HepG2 (cell line): ENCODE measurements at regions not wholly inside any gene's neighbourhood (a gene's known extent, or its start where the extent isn't known, plus 50 kb on each side); places are given as distances from the start of the nearest gene placed in this dataset.

Experiments used
- ATAC-seq: fragments of 200-7000 bp; cut with Tn5 transposase; 3 replicates; pipeline ENCODE4 v1.9.1; 2020; ENCODE audit warnings: mild to moderate bottlenecking, moderate library complexity
- BruUV-seq: library from RNA; stranded (reverse); fragments of 400-500 nt; replicated peaks from 2 replicates; lab custom pipeline; 2021; lab: Mats Ljungman, UMichigan
- CTCF ChIA-PET: fragments of 300-600 bp; formaldehyde crosslinking; extraction: SDS; loops from one replicate; lab custom pipeline; 2021; ENCODE audit warnings: low total read pairs, inconsistent platforms, low intra/inter-chr PET ratio; lab: Yijun Ruan, JAX
- POLR2A ChIA-PET: fragments of 350-600 bp; sonication (Branson Sonifier 250); formaldehyde crosslinking; loops from one replicate; lab custom pipeline; 2020; ENCODE audit warnings: antibody characterized with exemption, inconsistent platforms; lab: Yijun Ruan, JAX
- DNase-seq: peaks from one replicate; pipeline ENCODE4 v3.0.0-alpha.2; 2015; ENCODE audit warnings: low spot score
- FAIRE-seq: peaks from 3 replicates; lab custom pipeline; 2011; peaks lifted over from hg19 to GRCh38; lab: Jason Lieb, UNC
- H2AFZ ChIP-seq: one replicate; pipeline ENCODE4 v1.6.1; 2011; ENCODE audit warnings: low read length, inconsistent platforms
- H3K27ac ChIP-seq: fragments of 300-600 bp; 3 replicates; pipeline ENCODE4 v1.8.0; 2011; ENCODE audit warnings: mixed run types, mild to moderate bottlenecking, mixed read lengths, low read length, inconsistent platforms; ENCODE audit not compliant: insufficient read depth; ENCODE audit errors: extremely low read length
- H3K27me3 ChIP-seq, 2 experiments: fragments of 200-600 bp in 1 of 2; 2 replicates in 1 of 2; 3 replicates in 1 of 2; pipeline versions ENCODE4 v1.6.0 to v1.8.0; 2011; ENCODE audit warnings: low read length in 2 of 2, mild to moderate bottlenecking in 2 of 2, moderate library complexity in 2 of 2, inconsistent platforms in 1 of 2; ENCODE audit not compliant: insufficient read depth in 2 of 2, control insufficient read depth in 1 of 2
- H3K36me3 ChIP-seq, 2 experiments: fragments of 200-600 bp in 1 of 2; replicated peaks in 1 of 2; 2 replicates in 1 of 2; 3 replicates in 1 of 2; pipeline versions ENCODE4 v1.5.1 to v1.8.0; 2011; ENCODE audit warnings: low read length in 2 of 2, inconsistent platforms in 1 of 2; ENCODE audit not compliant: insufficient read depth in 2 of 2, control insufficient read depth in 1 of 2
- H3K4me1 ChIP-seq: 2 replicates; pipeline ENCODE4 v1.5.1; 2012; ENCODE audit warnings: low read length, inconsistent platforms; ENCODE audit not compliant: insufficient read depth
- H3K4me2 ChIP-seq: 2 replicates; pipeline ENCODE4 v1.6.0; 2011; ENCODE audit warnings: low read depth, low read length, inconsistent platforms
- H3K4me3 ChIP-seq, 3 experiments: fragments of 200-600 bp in 1 of 3; sonication (generic), shearing (Covaris generic) in 1 of 3; replicated peaks in 1 of 3; 2 replicates each; pipeline ENCODE4 v1.5.1; 2011 to 2016; ENCODE audit warnings: low read length in 3 of 3, inconsistent platforms in 2 of 3, low read depth in 2 of 3, mild to moderate bottlenecking in 2 of 3, control low read depth in 1 of 3, mixed read lengths in 1 of 3; ENCODE audit not compliant: insufficient read depth in 1 of 3
- H3K79me2 ChIP-seq: one replicate; pipeline ENCODE4 v1.6.1; 2011; ENCODE audit warnings: low read length, inconsistent platforms; ENCODE audit not compliant: insufficient read depth
- H3K9ac ChIP-seq: 2 replicates; pipeline ENCODE4 v1.6.0; 2011; ENCODE audit warnings: mild to moderate bottlenecking, low read depth, low read length, inconsistent platforms; ENCODE audit not compliant: insufficient read depth
- H3K9me3 ChIP-seq: 2 replicates; pipeline ENCODE4 v1.5.1; 2012; ENCODE audit warnings: mild to moderate bottlenecking, low read length
- H4K20me1 ChIP-seq: 2 replicates; pipeline ENCODE4 v1.6.0; 2011; ENCODE audit warnings: inconsistent platforms, mild to moderate bottlenecking, low read length, moderate library complexity; ENCODE audit not compliant: insufficient read depth
- FIP1L1 ChIP-seq: fragments of 200-400 bp; formaldehyde crosslinking; IDR thresholded peaks from 2 replicates; pipeline ENCODE4 v1.6.1; 2018; ENCODE audit warnings: low read depth, mild to moderate bottlenecking, low read length, moderate library complexity, borderline replicate concordance; ENCODE audit not compliant: insufficient read depth
- FOXK1 ChIP-seq: sonication (generic); formaldehyde crosslinking; IDR thresholded peaks from 2 replicates; pipeline ENCODE4 v1.4.0; 2020; ENCODE audit warnings: low read depth, missing genetic modification reagents, borderline replicate concordance
- ZFY ChIP-seq: sonication (generic); formaldehyde crosslinking; IDR thresholded peaks from 2 replicates; pipeline ENCODE4 v1.4.0; 2020; ENCODE audit warnings: missing genetic modification reagents
- ZKSCAN8 ChIP-seq: IDR thresholded peaks from 2 replicates; pipeline ENCODE4 v1.6.1; 2016; ENCODE audit warnings: borderline replicate concordance, missing genetic modification reagents, missing compliant biosample characterization
- ZMYM3 ChIP-seq: sonication (generic); formaldehyde crosslinking; IDR thresholded peaks from 2 replicates; pipeline ENCODE4 v1.5.1; 2020; ENCODE audit warnings: mild to moderate bottlenecking, missing genetic modification reagents
- ZNF350 ChIP-seq: sonication (generic); formaldehyde crosslinking; IDR thresholded peaks from 2 replicates; pipeline ENCODE4 v1.4.0; 2020; ENCODE audit warnings: mild to moderate bottlenecking, low read depth, missing genetic modification reagents, borderline replicate concordance
- WGBS: methylation state at CpG from one replicate; pipeline ENCODE4 v1.1.6; 2017; ENCODE audit warnings: low lambda C conversion rate; 5-methylcytosine and 5-hydroxymethylcytosine counted together
- in situ Hi-C: cut with HindIII; loops from 2 replicates; pipeline ENCODE4 v1.10.0; 2017; ENCODE audit warnings: low pct_unique_long_range_greater_than_20kb; ENCODE audit not compliant: extremely low pct_ligation_motif_present
- intact Hi-C: fragments of 100-400 bp; cut with micrococcal nuclease; formaldehyde crosslinking; loops from one replicate; pipeline ENCODE4 v1.10.0; 2022; ENCODE audit not compliant: unreplicated experiment
- TF ChIP-seq, protein P1 (sequence below): sonication (generic); formaldehyde crosslinking; conservative IDR thresholded peaks from 2 replicates; pipeline ENCODE4 v1.4.0; 2020; ENCODE audit warnings: mild to moderate bottlenecking, missing genetic modification reagents, moderate library complexity
- TF ChIP-seq, protein P2 (sequence below): sonication (generic); formaldehyde crosslinking; IDR thresholded peaks from 2 replicates; pipeline ENCODE4 v1.4.0; 2020; ENCODE audit warnings: missing genetic modification reagents
- TF ChIP-seq, protein P3 (sequence below): sonication (generic); formaldehyde crosslinking; IDR thresholded peaks from 2 replicates; pipeline ENCODE4 v1.5.1; 2020; ENCODE audit warnings: missing genetic modification reagents, mild to moderate bottlenecking, borderline replicate concordance
- TF ChIP-seq, protein P4 (sequence below): sonication (generic); formaldehyde crosslinking; IDR thresholded peaks from 2 replicates; pipeline ENCODE4 v1.9.0; 2021; ENCODE audit warnings: mild to moderate bottlenecking, missing genetic modification reagents
- TF ChIP-seq, protein P5 (sequence below): sonication (generic); formaldehyde crosslinking; IDR thresholded peaks from 2 replicates; pipeline ENCODE4 v1.4.0; 2020; ENCODE audit warnings: missing genetic modification reagents

DNA sequence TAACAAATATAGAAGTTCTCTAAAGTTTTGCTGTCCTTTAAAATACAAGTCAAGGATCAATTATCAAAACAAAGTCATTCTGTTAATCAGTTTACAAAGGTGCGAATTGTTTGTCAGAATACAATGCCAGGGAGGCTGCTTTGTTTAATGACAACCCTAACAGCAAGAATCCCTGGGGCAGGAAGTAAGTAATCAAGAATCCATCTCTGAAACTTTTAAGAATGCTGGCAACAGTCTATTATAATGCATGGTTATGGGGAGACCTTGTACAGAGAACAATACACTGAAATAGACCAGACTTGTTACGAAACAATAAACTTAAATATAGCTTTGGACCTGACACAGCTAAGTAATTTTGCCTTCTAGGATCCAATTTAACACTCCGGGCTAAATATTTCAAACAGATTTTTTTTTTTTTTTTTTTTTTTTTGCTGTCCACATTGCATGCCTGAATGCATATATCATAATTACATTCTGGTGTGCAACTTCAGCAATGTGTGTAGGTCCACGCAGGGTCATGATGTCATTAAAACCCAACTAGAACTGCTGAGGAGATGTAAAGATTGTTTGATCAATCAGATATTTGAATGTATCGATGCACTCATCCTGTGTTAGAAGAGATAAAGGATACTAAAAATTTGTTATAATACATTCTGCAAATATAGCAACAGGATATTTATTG is 421.3 kb downstream of the CETN3 start:
- no peak overlapping the region for H3K9ac ChIP-seq
- no peak overlapping the region for H3K4me3 ChIP-seq
- intact Hi-C loops: no loop called here
- H3K9me3 ChIP-seq: peaks cover 12% of the 10 kb centered on the region
- ChIA-PET POLR2A (no interaction called here), CTCF (no interaction called here)
- no peak overlapping the region for H3K4me2 ChIP-seq
- DNase-seq (no peak), ATAC-seq (no peak), FAIRE-seq (no peak)
- no peak overlapping the region for H3K27ac ChIP-seq
- H3K27me3 ChIP-seq: no peaks in the 10 kb centered on the region
- no TSS peak for BruUV-seq
- no peak overlapping the region for H2AFZ ChIP-seq
- WGBS: 20% methylated on average over 5 of the region's 5 CpGs
- H3K79me2 ChIP-seq: no peaks in the 10 kb centered on the region
- H3K36me3 ChIP-seq: no peaks in the 10 kb centered on the region
- H4K20me1 ChIP-seq: no peaks in the 10 kb centered on the region
- in situ Hi-C loops: no loop called here
- H3K4me1 ChIP-seq: no peaks in the 10 kb centered on the region
- no peak for TF ChIP-seq ZNF350 (CRISPR knock-in tag)
- TF ChIP-seq ZMYM3 (CRISPR knock-in tag): no peak
- TF ChIP-seq, protein P1, sequence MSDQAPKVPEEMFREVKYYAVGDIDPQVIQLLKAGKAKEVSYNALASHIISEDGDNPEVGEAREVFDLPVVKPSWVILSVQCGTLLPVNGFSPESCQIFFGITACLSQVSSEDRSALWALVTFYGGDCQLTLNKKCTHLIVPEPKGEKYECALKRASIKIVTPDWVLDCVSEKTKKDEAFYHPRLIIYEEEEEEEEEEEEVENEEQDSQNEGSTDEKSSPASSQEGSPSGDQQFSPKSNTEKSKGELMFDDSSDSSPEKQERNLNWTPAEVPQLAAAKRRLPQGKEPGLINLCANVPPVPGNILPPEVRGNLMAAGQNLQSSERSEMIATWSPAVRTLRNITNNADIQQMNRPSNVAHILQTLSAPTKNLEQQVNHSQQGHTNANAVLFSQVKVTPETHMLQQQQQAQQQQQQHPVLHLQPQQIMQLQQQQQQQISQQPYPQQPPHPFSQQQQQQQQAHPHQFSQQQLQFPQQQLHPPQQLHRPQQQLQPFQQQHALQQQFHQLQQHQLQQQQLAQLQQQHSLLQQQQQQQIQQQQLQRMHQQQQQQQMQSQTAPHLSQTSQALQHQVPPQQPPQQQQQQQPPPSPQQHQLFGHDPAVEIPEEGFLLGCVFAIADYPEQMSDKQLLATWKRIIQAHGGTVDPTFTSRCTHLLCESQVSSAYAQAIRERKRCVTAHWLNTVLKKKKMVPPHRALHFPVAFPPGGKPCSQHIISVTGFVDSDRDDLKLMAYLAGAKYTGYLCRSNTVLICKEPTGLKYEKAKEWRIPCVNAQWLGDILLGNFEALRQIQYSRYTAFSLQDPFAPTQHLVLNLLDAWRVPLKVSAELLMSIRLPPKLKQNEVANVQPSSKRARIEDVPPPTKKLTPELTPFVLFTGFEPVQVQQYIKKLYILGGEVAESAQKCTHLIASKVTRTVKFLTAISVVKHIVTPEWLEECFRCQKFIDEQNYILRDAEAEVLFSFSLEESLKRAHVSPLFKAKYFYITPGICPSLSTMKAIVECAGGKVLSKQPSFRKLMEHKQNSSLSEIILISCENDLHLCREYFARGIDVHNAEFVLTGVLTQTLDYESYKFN (CRISPR knock-in tag): no peak
- TF ChIP-seq ZFY (CRISPR knock-in tag): no peak
- TF ChIP-seq, protein P2, sequence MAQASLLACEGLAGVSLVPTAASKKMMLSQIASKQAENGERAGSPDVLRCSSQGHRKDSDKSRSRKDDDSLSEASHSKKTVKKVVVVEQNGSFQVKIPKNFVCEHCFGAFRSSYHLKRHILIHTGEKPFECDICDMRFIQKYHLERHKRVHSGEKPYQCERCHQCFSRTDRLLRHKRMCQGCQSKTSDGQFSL (CRISPR knock-in tag): no peak
- TF ChIP-seq, protein P3, sequence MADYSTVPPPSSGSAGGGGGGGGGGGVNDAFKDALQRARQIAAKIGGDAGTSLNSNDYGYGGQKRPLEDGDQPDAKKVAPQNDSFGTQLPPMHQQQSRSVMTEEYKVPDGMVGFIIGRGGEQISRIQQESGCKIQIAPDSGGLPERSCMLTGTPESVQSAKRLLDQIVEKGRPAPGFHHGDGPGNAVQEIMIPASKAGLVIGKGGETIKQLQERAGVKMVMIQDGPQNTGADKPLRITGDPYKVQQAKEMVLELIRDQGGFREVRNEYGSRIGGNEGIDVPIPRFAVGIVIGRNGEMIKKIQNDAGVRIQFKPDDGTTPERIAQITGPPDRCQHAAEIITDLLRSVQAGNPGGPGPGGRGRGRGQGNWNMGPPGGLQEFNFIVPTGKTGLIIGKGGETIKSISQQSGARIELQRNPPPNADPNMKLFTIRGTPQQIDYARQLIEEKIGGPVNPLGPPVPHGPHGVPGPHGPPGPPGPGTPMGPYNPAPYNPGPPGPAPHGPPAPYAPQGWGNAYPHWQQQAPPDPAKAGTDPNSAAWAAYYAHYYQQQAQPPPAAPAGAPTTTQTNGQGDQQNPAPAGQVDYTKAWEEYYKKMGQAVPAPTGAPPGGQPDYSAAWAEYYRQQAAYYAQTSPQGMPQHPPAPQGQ (CRISPR knock-in tag): no peak
- no peak for TF ChIP-seq ZKSCAN8 (CRISPR knock-in tag)
- TF ChIP-seq, protein P4, sequence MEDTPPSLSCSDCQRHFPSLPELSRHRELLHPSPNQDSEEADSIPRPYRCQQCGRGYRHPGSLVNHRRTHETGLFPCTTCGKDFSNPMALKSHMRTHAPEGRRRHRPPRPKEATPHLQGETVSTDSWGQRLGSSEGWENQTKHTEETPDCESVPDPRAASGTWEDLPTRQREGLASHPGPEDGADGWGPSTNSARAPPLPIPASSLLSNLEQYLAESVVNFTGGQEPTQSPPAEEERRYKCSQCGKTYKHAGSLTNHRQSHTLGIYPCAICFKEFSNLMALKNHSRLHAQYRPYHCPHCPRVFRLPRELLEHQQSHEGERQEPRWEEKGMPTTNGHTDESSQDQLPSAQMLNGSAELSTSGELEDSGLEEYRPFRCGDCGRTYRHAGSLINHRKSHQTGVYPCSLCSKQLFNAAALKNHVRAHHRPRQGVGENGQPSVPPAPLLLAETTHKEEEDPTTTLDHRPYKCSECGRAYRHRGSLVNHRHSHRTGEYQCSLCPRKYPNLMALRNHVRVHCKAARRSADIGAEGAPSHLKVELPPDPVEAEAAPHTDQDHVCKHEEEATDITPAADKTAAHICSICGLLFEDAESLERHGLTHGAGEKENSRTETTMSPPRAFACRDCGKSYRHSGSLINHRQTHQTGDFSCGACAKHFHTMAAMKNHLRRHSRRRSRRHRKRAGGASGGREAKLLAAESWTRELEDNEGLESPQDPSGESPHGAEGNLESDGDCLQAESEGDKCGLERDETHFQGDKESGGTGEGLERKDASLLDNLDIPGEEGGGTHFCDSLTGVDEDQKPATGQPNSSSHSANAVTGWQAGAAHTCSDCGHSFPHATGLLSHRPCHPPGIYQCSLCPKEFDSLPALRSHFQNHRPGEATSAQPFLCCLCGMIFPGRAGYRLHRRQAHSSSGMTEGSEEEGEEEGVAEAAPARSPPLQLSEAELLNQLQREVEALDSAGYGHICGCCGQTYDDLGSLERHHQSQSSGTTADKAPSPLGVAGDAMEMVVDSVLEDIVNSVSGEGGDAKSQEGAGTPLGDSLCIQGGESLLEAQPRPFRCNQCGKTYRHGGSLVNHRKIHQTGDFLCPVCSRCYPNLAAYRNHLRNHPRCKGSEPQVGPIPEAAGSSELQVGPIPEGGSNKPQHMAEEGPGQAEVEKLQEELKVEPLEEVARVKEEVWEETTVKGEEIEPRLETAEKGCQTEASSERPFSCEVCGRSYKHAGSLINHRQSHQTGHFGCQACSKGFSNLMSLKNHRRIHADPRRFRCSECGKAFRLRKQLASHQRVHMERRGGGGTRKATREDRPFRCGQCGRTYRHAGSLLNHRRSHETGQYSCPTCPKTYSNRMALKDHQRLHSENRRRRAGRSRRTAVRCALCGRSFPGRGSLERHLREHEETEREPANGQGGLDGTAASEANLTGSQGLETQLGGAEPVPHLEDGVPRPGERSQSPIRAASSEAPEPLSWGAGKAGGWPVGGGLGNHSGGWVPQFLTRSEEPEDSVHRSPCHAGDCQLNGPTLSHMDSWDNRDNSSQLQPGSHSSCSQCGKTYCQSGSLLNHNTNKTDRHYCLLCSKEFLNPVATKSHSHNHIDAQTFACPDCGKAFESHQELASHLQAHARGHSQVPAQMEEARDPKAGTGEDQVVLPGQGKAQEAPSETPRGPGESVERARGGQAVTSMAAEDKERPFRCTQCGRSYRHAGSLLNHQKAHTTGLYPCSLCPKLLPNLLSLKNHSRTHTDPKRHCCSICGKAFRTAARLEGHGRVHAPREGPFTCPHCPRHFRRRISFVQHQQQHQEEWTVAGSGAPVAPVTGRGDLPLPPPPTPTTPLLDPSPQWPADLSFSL (CRISPR knock-in tag): no peak
- TF ChIP-seq FIP1L1: no peak
- TF ChIP-seq, protein P5, sequence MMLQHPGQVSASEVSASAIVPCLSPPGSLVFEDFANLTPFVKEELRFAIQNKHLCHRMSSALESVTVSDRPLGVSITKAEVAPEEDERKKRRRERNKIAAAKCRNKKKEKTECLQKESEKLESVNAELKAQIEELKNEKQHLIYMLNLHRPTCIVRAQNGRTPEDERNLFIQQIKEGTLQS (CRISPR knock-in tag): no peak
- TF ChIP-seq FOXK1: no peak
